SK-N-SH (cell line): ENCODE measurements at regions not wholly inside any gene's neighbourhood (a gene's known extent, or its start where the extent isn't known, plus 50 kb on each side); places are given as distances from the start of the nearest gene placed in this dataset.

Experiments used
- CTCF ChIA-PET: fragments of 300-600, 350-600 bp; formaldehyde crosslinking; extraction: SDS; loops from one replicate; lab custom pipeline; 2021; lab: Yijun Ruan, JAX
- POLR2A ChIA-PET: fragments of 350-600 bp; sonication (Branson Sonifier 250); formaldehyde crosslinking; extraction: SDS; loops from one replicate; lab custom pipeline; 2020; ENCODE audit warnings: antibody characterized with exemption, inconsistent platforms; lab: Yijun Ruan, JAX
- DNase-seq: peaks from one replicate; pipeline ENCODE4 v3.0.0; 2012
- H2AFZ ChIP-seq: fragments of 200-600 bp; sonication (generic); 2 replicates; pipeline ENCODE4 v1.8.1; 2016; ENCODE audit warnings: antibody characterized with exemption, mild to moderate bottlenecking, low read depth
- H3F3A ChIP-seq: fragments of 200-600 bp; sonication (generic); replicated peaks from 2 replicates; pipeline ENCODE3; 2016; ENCODE audit warnings: antibody characterized with exemption, mild to moderate bottlenecking; ENCODE audit not compliant: insufficient read depth
- H3K27ac ChIP-seq, 2 experiments: fragments of 200-500 bp in 1 of 2; fragments of 200-600 bp in 1 of 2; sonication (Bioruptor generic) in 1 of 2; sonication (generic), shearing (Covaris generic) in 1 of 2; 2 replicates each; pipeline versions ENCODE4 v1.5.1 to v1.6.1; 2014 to 2016; ENCODE audit warnings: low read depth in 2 of 2, inconsistent platforms in 1 of 2, low read length in 1 of 2, mild to moderate bottlenecking in 1 of 2, mixed read lengths in 1 of 2
- H3K27me3 ChIP-seq: fragments of 200-600 bp; sonication (generic), shearing (Covaris generic); 2 replicates; pipeline ENCODE4 v1.6.1; 2016; ENCODE audit warnings: mixed run types; ENCODE audit not compliant: insufficient read depth
- H3K36me3 ChIP-seq, 2 experiments: fragments of 200-500 bp in 1 of 2; fragments of 200-600 bp in 1 of 2; sonication (Bioruptor generic) in 1 of 2; sonication (generic) in 1 of 2; replicated peaks in 1 of 2; 2 replicates each; pipeline versions ENCODE3 to v1.5.1; 2014 to 2016; ENCODE audit warnings: low read length in 1 of 2, mild to moderate bottlenecking in 1 of 2; ENCODE audit not compliant: insufficient read depth in 2 of 2, control insufficient read depth in 1 of 2
- H3K4me1 ChIP-seq, 2 experiments: fragments of 200-500 bp in 1 of 2; fragments of 200-600 bp in 1 of 2; sonication (Bioruptor generic) in 1 of 2; sonication (generic), shearing (Covaris generic) in 1 of 2; 2 replicates each; pipeline versions ENCODE4 v1.5.1 to v1.6.1; 2014 to 2016; ENCODE audit warnings: low read depth in 1 of 2, low read length in 1 of 2, mixed run types in 1 of 2; ENCODE audit not compliant: insufficient read depth in 2 of 2, control insufficient read depth in 1 of 2
- H3K4me2 ChIP-seq: fragments of 200-600 bp; sonication (generic), shearing (Covaris generic); 2 replicates; pipeline ENCODE4 v1.6.1; 2017; ENCODE audit warnings: mixed run types
- H3K4me3 ChIP-seq, 2 experiments: fragments of 200-500 bp in 1 of 2; fragments of 200-600 bp in 1 of 2; sonication (Bioruptor generic) in 1 of 2; sonication (generic), shearing (Covaris generic) in 1 of 2; 2 replicates each; pipeline versions ENCODE4 v1.5.1 to v1.8.1; 2014 to 2016; ENCODE audit warnings: low read depth in 2 of 2, inconsistent platforms in 1 of 2, low read length in 1 of 2, mild to moderate bottlenecking in 1 of 2, mixed read lengths in 1 of 2, moderate library complexity in 1 of 2
- H3K79me2 ChIP-seq: fragments of 200-600 bp; sonication (generic); 2 replicates; pipeline ENCODE4 v1.8.1; 2017; ENCODE audit warnings: mild to moderate bottlenecking; ENCODE audit not compliant: insufficient read depth
- H3K9ac ChIP-seq: fragments of 200-600 bp; sonication (generic); 2 replicates; pipeline ENCODE4 v1.6.1; 2017; ENCODE audit warnings: mixed run types
- H3K9me2 ChIP-seq: fragments of 200-600 bp; sonication (generic); 2 replicates; pipeline ENCODE4 v1.6.1; 2017; ENCODE audit warnings: mixed run types
- H3K9me3 ChIP-seq: fragments of 200-600 bp; sonication (generic); 2 replicates; pipeline ENCODE4 v1.6.1; 2017; ENCODE audit warnings: mixed run types, mild to moderate bottlenecking, moderate library complexity
- H4K20me1 ChIP-seq: fragments of 200-600 bp; sonication (generic); 2 replicates; pipeline ENCODE4 v1.6.1; 2017; ENCODE audit warnings: mild to moderate bottlenecking, mixed run types; ENCODE audit not compliant: insufficient read depth
- CTCF ChIP-seq: fragments of 200-600 bp; sonication (generic); IDR thresholded peaks from 2 replicates; pipeline ENCODE4 v1.6.1; 2017; ENCODE audit warnings: antibody characterized with exemption, mild to moderate bottlenecking, moderate library complexity
- EP300 ChIP-seq, 2 experiments: IDR thresholded peaks; 2 replicates each; pipeline versions ENCODE4 v1.4.0 to v1.6.1; 2012; ENCODE audit warnings: borderline replicate concordance in 1 of 2, low read depth in 1 of 2, low read length in 1 of 2
- EZH2phosphoT487 ChIP-seq: fragments of 200-600 bp; sonication (generic); IDR thresholded peaks from 2 replicates; pipeline ENCODE4 v1.6.1; 2017; ENCODE audit warnings: low read depth, mixed run types, mild to moderate bottlenecking, antibody characterized with exemption, moderate library complexity, borderline replicate concordance
- FOSL2 ChIP-seq: IDR thresholded peaks from 2 replicates; pipeline ENCODE4 v1.4.0; 2012; ENCODE audit warnings: low read depth, mild to moderate bottlenecking, moderate library complexity, borderline replicate concordance
- IRF3 ChIP-seq: fragments of 150-350 bp; IDR thresholded peaks from 2 replicates; pipeline ENCODE4 v1.6.1; 2016; ENCODE audit warnings: mild to moderate bottlenecking, low read depth, low read length
- JUND ChIP-seq: IDR thresholded peaks from 2 replicates; pipeline ENCODE4 v1.4.0; 2012
- MXI1 ChIP-seq: IDR thresholded peaks from 2 replicates; pipeline ENCODE4 v1.6.1; 2012; ENCODE audit warnings: mild to moderate bottlenecking, low read depth, low read length, improper control_type of control experiment
- NRF1 ChIP-seq: IDR thresholded peaks from 2 replicates; pipeline ENCODE4 v1.6.1; 2012; ENCODE audit warnings: low read depth, mild to moderate bottlenecking, low read length
- PBX3 ChIP-seq: IDR thresholded peaks from 2 replicates; pipeline ENCODE4; 2012
- RCOR1 ChIP-seq: fragments of 150-350 bp; IDR thresholded peaks from 2 replicates; pipeline ENCODE4 v1.6.1; 2017; ENCODE audit warnings: antibody characterized with exemption, low read length
- REST ChIP-seq: IDR thresholded peaks from 2 replicates; pipeline ENCODE4 v1.6.1; 2012; ENCODE audit warnings: mild to moderate bottlenecking, low read depth, low read length, moderate library complexity
- TEAD4 ChIP-seq: IDR thresholded peaks from 2 replicates; pipeline ENCODE4 v1.4.0; 2012; ENCODE audit warnings: mild to moderate bottlenecking, borderline replicate concordance; ENCODE audit not compliant: insufficient read depth
- ZBTB33 ChIP-seq: IDR thresholded peaks from 2 replicates; pipeline ENCODE4 v1.4.0; 2012; ENCODE audit warnings: low read depth, borderline replicate concordance
- WGBS: methylation state at CpG from one replicate; pipeline ENCODE4 v1.1.6; 2017; ENCODE audit warnings: low lambda C conversion rate; 5-methylcytosine and 5-hydroxymethylcytosine counted together

- TF ChIP-seq EZH2phosphoT487: no peak
- no peak for TF ChIP-seq TEAD4
- no peak for TF ChIP-seq JUND
- TF ChIP-seq NRF1: no peak
- no peak for TF ChIP-seq EP300 (IDR thresholded peaks at IDR 0.05; ENCODE audit: borderline replicate concordance in 1 of 2, low read depth in 1 of 2, low read length in 1 of 2)
- TF ChIP-seq CTCF: no peak
- TF ChIP-seq REST: no peak
- H3K4me1 ChIP-seq: no peaks in the 10 kb centered on the region
- no peak for DNase-seq
- ChIA-PET CTCF (interaction anchor here (0.7 kb wide), 1 partner anchor 1341 kb away, joined by 3 read pairs; no protein-coding TSS in a partner anchor), POLR2A (no interaction called here)
- H3F3A ChIP-seq: no peaks in the 10 kb centered on the region
- H3K79me2 ChIP-seq: no peaks in the 10 kb centered on the region
- no peak overlapping the region for H2AFZ ChIP-seq
- H3K36me3 ChIP-seq: no peaks in the 10 kb centered on the region
- WGBS: 18% methylated on average over 11 of the region's 11 CpGs
- no peaks in the 10 kb centered on the region for H3K27me3 ChIP-seq
- no peaks in the 10 kb centered on the region for H3K9me2 ChIP-seq
- H3K9me3 ChIP-seq: no peaks in the 10 kb centered on the region
- no peak overlapping the region for H3K4me2 ChIP-seq
- no peaks in the 10 kb centered on the region for H4K20me1 ChIP-seq
- no peak overlapping the region for H3K9ac ChIP-seq
- H3K4me3 ChIP-seq: no peak overlapping the region
- H3K27ac ChIP-seq: no peak overlapping the region
These were observed 293.5 kb downstream of the KBTBD8 start for GRCh38 chr3:67291287-67292252.

- POLR2A ChIA-PET: no interaction called here
- Histone ChIP-seq H3K9ac (no peak overlapping the region), H3K4me1 (no peaks in the 10 kb centered on the region), H3K27ac (no peak overlapping the region), H3F3A (no peaks in the 10 kb centered on the region), H3K4me3 (no peak overlapping the region), H2AFZ (no peak overlapping the region), H3K4me2 (no peak overlapping the region), H3K79me2 (no peaks in the 10 kb centered on the region), H4K20me1 (no peaks in the 10 kb centered on the region), H3K27me3 (no peaks in the 10 kb centered on the region), H3K9me2 (no peaks in the 10 kb centered on the region), H3K36me3 (no peaks in the 10 kb centered on the region), H3K9me3 (no peaks in the 10 kb centered on the region)
- WGBS: 34% methylated on average over 3 of the region's 3 CpGs
- DNase-seq: no peak
- CTCF ChIA-PET: interaction anchor here (0.6 kb wide), 1 partner anchor 1375 kb away, joined by 3 read pairs; no protein-coding TSS in a partner anchor
- TF ChIP-seq MXI1 (no peak), RCOR1 (no peak), ZBTB33 (no peak), FOSL2 (no peak), PBX3 (no peak), IRF3 (no peak), TEAD4 (no peak), JUND (no peak)
These were observed 294.4 kb downstream of the KBTBD8 start for GRCh38 chr3:67292356-67293121.
